Right atrium auricular region (tissue), 2 donors: ENCODE measurements at regions not wholly inside any gene's neighbourhood (a gene's known extent, or its start where the extent isn't known, plus 50 kb on each side); places are given as distances from the start of the nearest gene placed in this dataset.

Experiments used
- DNase-seq: peaks from one replicate; pipeline ENCODE4 v3.0.0-alpha.2; 2019; ENCODE audit warnings: low spot score
- H3K27ac ChIP-seq, 2 donors: fragments of 200-600 bp; sonication (generic); 1 replicate in 1 of 2; 2 replicates in 1 of 2; pipeline ENCODE4 v1.5.1; 2016 to 2019
- H3K27me3 ChIP-seq, 2 donors: fragments of 200-600 bp; sonication (generic); one replicate each; pipeline versions ENCODE4 v1.5.1 to v1.6.0; 2017 to 2019
- H3K36me3 ChIP-seq: fragments of 200-600 bp; sonication (generic); one replicate; pipeline ENCODE4 v1.5.1; 2016
- H3K4me1 ChIP-seq, 2 donors: fragments of 200-600 bp; sonication (generic); one replicate each; pipeline versions ENCODE4 v1.5.1 to v1.6.0; 2017 to 2019
- H3K4me3 ChIP-seq, 2 donors: fragments of 200-600 bp; sonication (generic); 1 replicate in 1 of 2; 2 replicates in 1 of 2; pipeline ENCODE4 v1.5.1; 2017 to 2019; ENCODE audit warnings: mild to moderate bottlenecking in 1 of 2, moderate library complexity in 1 of 2
- H3K9me3 ChIP-seq, 2 donors: fragments of 200-600 bp; sonication (generic); one replicate each; pipeline ENCODE4 v1.5.1; 2019
- CTCF ChIP-seq, 2 donors: fragments of 200-600 bp; sonication (generic); IDR thresholded peaks; one replicate each; pipeline ENCODE4 v1.5.1; 2019; ENCODE audit warnings: antibody characterized with exemption in 2 of 2

- no peaks in the 10 kb centered on the region for H3K36me3 ChIP-seq
- H3K4me1 ChIP-seq = peaks cover 0 to 20% of the 10 kb centered on the region in 2 donors
- no peak overlapping the region for H3K27ac ChIP-seq
- no peaks in the 10 kb centered on the region for H3K9me3 ChIP-seq
- no peaks in the 10 kb centered on the region for H3K27me3 ChIP-seq
- DNase-seq = no peak
- TF ChIP-seq CTCF (IDR thresholded peaks at IDR 0.05) = no peak
- H3K4me3 ChIP-seq = no peak overlapping the region
Measured at GRCh38 chr13:59495936-59496512, 667.7 kb downstream of the DIAPH3 start.

GRCh38 chr13:59497621-59498247 lies 666.0 kb downstream of the DIAPH3 start:
- Histone ChIP-seq H3K9me3 (no peaks in the 10 kb centered on the region), H3K27ac (no peak overlapping the region), H3K27me3 (no peaks in the 10 kb centered on the region), H3K36me3 (no peaks in the 10 kb centered on the region), H3K4me1 (peaks cover 0 to 20% of the 10 kb centered on the region in 2 donors), H3K4me3 (no peak overlapping the region)
- DNase-seq = no peak
- TF ChIP-seq CTCF (IDR thresholded peaks at IDR 0.05) = no peak

- no peak for TF ChIP-seq CTCF (IDR thresholded peaks at IDR 0.05)
- no peak for DNase-seq
- no peaks in the 10 kb centered on the region for H3K27me3 ChIP-seq
- H3K4me1 ChIP-seq = no peaks in the 10 kb centered on the region
- no peaks in the 10 kb centered on the region for H3K9me3 ChIP-seq
- no peaks in the 10 kb centered on the region for H3K36me3 ChIP-seq
- H3K27ac ChIP-seq = no peak overlapping the region
- H3K4me3 ChIP-seq = no peak overlapping the region
Measured at GRCh38 chr13:59501004-59501403, 662.7 kb downstream of the DIAPH3 start.

- no peak overlapping the region for H3K4me3 ChIP-seq
- H3K4me1 ChIP-seq = no peaks in the 10 kb centered on the region
- H3K9me3 ChIP-seq = no peaks in the 10 kb centered on the region
- no peaks in the 10 kb centered on the region for H3K27me3 ChIP-seq
- DNase-seq = no peak
- no peak overlapping the region for H3K27ac ChIP-seq
- TF ChIP-seq CTCF (IDR thresholded peaks at IDR 0.05) = no peak
- H3K36me3 ChIP-seq = no peaks in the 10 kb centered on the region
Measured at GRCh38 chr13:59504407-59504806, 659.3 kb downstream of the DIAPH3 start.

- H3K27ac ChIP-seq = no peak overlapping the region
- H3K36me3 ChIP-seq = no peaks in the 10 kb centered on the region
- H3K9me3 ChIP-seq = no peaks in the 10 kb centered on the region
- DNase-seq = no peak
- H3K4me3 ChIP-seq = no peak overlapping the region
- no peaks in the 10 kb centered on the region for H3K4me1 ChIP-seq
- TF ChIP-seq CTCF (IDR thresholded peaks at IDR 0.05) = no peak
- H3K27me3 ChIP-seq = no peaks in the 10 kb centered on the region
Measured at GRCh38 chr13:59510386-59510785, 653.3 kb downstream of the DIAPH3 start.

- no peak overlapping the region for H3K27ac ChIP-seq
- H3K4me3 ChIP-seq = no peak overlapping the region
- H3K9me3 ChIP-seq = no peaks in the 10 kb centered on the region
- no peaks in the 10 kb centered on the region for H3K27me3 ChIP-seq
- H3K36me3 ChIP-seq = no peaks in the 10 kb centered on the region
- TF ChIP-seq CTCF (IDR thresholded peaks at IDR 0.05) = no peak
- DNase-seq = no peak
- no peaks in the 10 kb centered on the region for H3K4me1 ChIP-seq
Measured at GRCh38 chr13:59513686-59514085, 650.0 kb downstream of the DIAPH3 start.
